BE2C (cell line): ENCODE measurements at regions not wholly inside any gene's neighbourhood (a gene's known extent, or its start where the extent isn't known, plus 50 kb on each side); places are given as distances from the start of the nearest gene placed in this dataset.

Experiments used
- DNase-seq: peaks from one replicate; pipeline ENCODE4 v3.0.0-alpha.2; 2020
- H3K27me3 ChIP-seq: fragments of 250-450 bp; sonication (Bioruptor Pico); 2 replicates; pipeline ENCODE4 v1.5.1; 2020; ENCODE audit warnings: mild to moderate bottlenecking
- H3K36me3 ChIP-seq: fragments of 250-450 bp; sonication (Bioruptor Pico); 2 replicates; pipeline ENCODE4 v1.5.1; 2020; ENCODE audit warnings: mild to moderate bottlenecking
- H3K4me1 ChIP-seq: fragments of 250-450 bp; sonication (Bioruptor Pico); 2 replicates; pipeline ENCODE4 v1.5.1; 2020
- H3K4me3 ChIP-seq: 2 replicates; pipeline ENCODE4 v1.5.1; 2011; ENCODE audit warnings: low read depth, low read length
- H3K9me3 ChIP-seq: fragments of 250-450 bp; sonication (Bioruptor Pico); 2 replicates; pipeline ENCODE4 v1.5.1; 2020
- CTCF ChIP-seq: IDR thresholded peaks from 2 replicates; pipeline ENCODE4 v1.5.1; 2012; ENCODE audit warnings: mild to moderate bottlenecking, low read depth, low read length

GRCh38 chr1:82153752-82154151 is 353.0 kb downstream of the ADGRL2 start:
- no peaks in the 10 kb centered on the region for H3K36me3 ChIP-seq
- DNase-seq, result no peak
- H3K9me3 ChIP-seq, result no peaks in the 10 kb centered on the region
- H3K4me3 ChIP-seq, result no peak overlapping the region
- no peaks in the 10 kb centered on the region for H3K27me3 ChIP-seq
- H3K4me1 ChIP-seq, result no peaks in the 10 kb centered on the region
- no peak for TF ChIP-seq CTCF

GRCh38 chr1:82153272-82153629 is 352.5 kb downstream of the ADGRL2 start:
- H3K9me3 ChIP-seq, result no peaks in the 10 kb centered on the region

GRCh38 chr1:82152356-82153271 is 351.9 kb downstream of the ADGRL2 start:
- TF ChIP-seq CTCF, result no peak
- H3K36me3 ChIP-seq, result no peaks in the 10 kb centered on the region
- no peak overlapping the region for H3K4me3 ChIP-seq

More at GRCh38 chr1:82153272-82153629, 352.5 kb downstream of the ADGRL2 start:
- no peaks in the 10 kb centered on the region for H3K36me3 ChIP-seq
- H3K27me3 ChIP-seq, result no peaks in the 10 kb centered on the region
- no peaks in the 10 kb centered on the region for H3K4me1 ChIP-seq
- H3K4me3 ChIP-seq, result no peak overlapping the region
- DNase-seq, result no peak
- TF ChIP-seq CTCF, result no peak

GRCh38 chr1:82145656-82146055 is 344.9 kb downstream of the ADGRL2 start:
- no peaks in the 10 kb centered on the region for H3K27me3 ChIP-seq
- no peak for DNase-seq
- H3K4me1 ChIP-seq, result no peaks in the 10 kb centered on the region
- no peaks in the 10 kb centered on the region for H3K36me3 ChIP-seq
- no peak overlapping the region for H3K4me3 ChIP-seq
- H3K9me3 ChIP-seq, result no peaks in the 10 kb centered on the region
- TF ChIP-seq CTCF, result no peak

More at GRCh38 chr1:82152356-82153271, 351.9 kb downstream of the ADGRL2 start:
- H3K27me3 ChIP-seq, result no peaks in the 10 kb centered on the region
- H3K4me1 ChIP-seq, result no peaks in the 10 kb centered on the region
- no peak for DNase-seq
- H3K9me3 ChIP-seq, result no peaks in the 10 kb centered on the region

GRCh38 chr1:82143108-82143833 is 342.5 kb downstream of the ADGRL2 start:
- H3K36me3 ChIP-seq, result no peaks in the 10 kb centered on the region

More at GRCh38 chr1:82143108-82143833, 342.5 kb downstream of the ADGRL2 start:
- Histone ChIP-seq H3K4me1 (no peaks in the 10 kb centered on the region), H3K27me3 (no peaks in the 10 kb centered on the region), H3K4me3 (no peak overlapping the region), H3K9me3 (no peaks in the 10 kb centered on the region)
- no peak for DNase-seq
- no peak for TF ChIP-seq CTCF
